ENCODE measurements at regions not wholly inside any gene's neighbourhood (a gene's known extent, or its start where the extent isn't known, plus 50 kb on each side); places are given as distances from the start of the nearest gene placed in this dataset.

- TF ChIP-seq GABPA (IDR thresholded peaks at IDR 0.05 in 1 of 2, conservative IDR thresholded peaks at IDR 0.05 in 1 of 2) (no peak), MAX (IDR thresholded peaks at IDR 0.05) (no peak), ATF3 (IDR thresholded peaks at IDR 0.05) (no peak), CTCF (IDR thresholded peaks at IDR 0.05; ENCODE audit: low read depth, low read length, missing input control) (no peak), FOXA1 (IDR thresholded peaks at IDR 0.05) (no peak), EGR1 (IDR thresholded peaks at IDR 0.05; ENCODE audit: low read depth in 2 of 2) (no peak), REST (IDR thresholded peaks at IDR 0.05) (no peak), ZBTB33 (IDR thresholded peaks at IDR 0.05) (no peak), RAD21 (IDR thresholded peaks at IDR 0.05) (no peak), YY1 (IDR thresholded peaks at IDR 0.05) (no peak), TAF1 (conservative IDR thresholded peaks at IDR 0.05) (no peak), NR2F2 (IDR thresholded peaks at IDR 0.05) (no peak)
Observed at GRCh38 chr3:23654571-23654970, 151.2 kb upstream of the UBE2E1 start.

All from liver (tissue), 3 donors.